Adrenal gland (tissue), 9 donors: ENCODE measurements at regions not wholly inside any gene's neighbourhood (a gene's known extent, or its start where the extent isn't known, plus 50 kb on each side); places are given as distances from the start of the nearest gene placed in this dataset.

Experiments
- DNase-seq, 7 donors: peaks; one replicate each; pipeline ENCODE4 v3.0.0-alpha.2; 2019 to 2020
- H3K27ac ChIP-seq, 5 donors: fragments of 200-600 bp; sonication (generic) in 4 of 5; 1 replicate in 3 of 5; 2 replicates in 2 of 5; pipeline versions ENCODE4 v1.5.1 to v1.8.0; 2016 to 2020; ENCODE audit warnings: mild to moderate bottlenecking in 1 of 5
- H3K27me3 ChIP-seq: fragments of 200-600 bp; 2 replicates; pipeline ENCODE4 v1.8.0; 2021
- H3K36me3 ChIP-seq, 2 donors: fragments of 200-600 bp; replicated peaks in 1 of 2; 1 replicate in 1 of 2; 2 replicates in 1 of 2; pipeline versions ENCODE4 v1.5.1 to v1.8.0; 2018 to 2022
- H3K4me1 ChIP-seq, 2 donors: fragments of 200-600 bp; replicated peaks in 1 of 2; 1 replicate in 1 of 2; 2 replicates in 1 of 2; pipeline versions ENCODE4 v1.5.1 to v1.8.0; 2018 to 2021
- H3K4me3 ChIP-seq, 4 donors: fragments of 200-600 bp; sonication (generic) in 3 of 4; one replicate each; pipeline ENCODE4 v1.5.1; 2016 to 2018
- H3K9me3 ChIP-seq, 3 donors: fragments of 200-600 bp; sonication (generic) in 1 of 3; replicated peaks in 1 of 3; 1 replicate in 2 of 3; 2 replicates in 1 of 3; pipeline versions ENCODE4 v1.5.1 to v1.8.0; 2016 to 2021
- POLR2A ChIP-seq, 2 donors: fragments of 450-650 bp; IDR thresholded peaks; one replicate each; pipeline ENCODE4 v1.6.1; 2017; ENCODE audit warnings: antibody characterized with exemption in 2 of 2, mild to moderate bottlenecking in 2 of 2, moderate library complexity in 1 of 2
- WGBS, 4 donors: extraction: QIAGEN DNeasy Blood & Tissue Kit in 2 of 4; methylation state at CpG; one replicate each; pipeline versions ENCODE4 v1.1.5 to v1.1.7; 2013 to 2017; 5-methylcytosine and 5-hydroxymethylcytosine counted together
- intact Hi-C, 2 donors: fragments of 100-400 bp; cut with DNase I; formaldehyde crosslinking; loops; one replicate each; pipeline versions ENCODE4 v1.14.1 to v1.15.0; 2022 to 2023
- TF ChIP-seq, protein P1 (sequence below), 6 experiments: fragments of 450-650 bp in 4 of 6; fragments of 200-600 bp in 2 of 6; sonication (generic) in 1 of 6; IDR thresholded peaks; 1 replicate in 5 of 6; 2 replicates in 1 of 6; pipeline versions ENCODE4 v1.5.1 to v1.8.0; 2016 to 2021; ENCODE audit warnings: antibody characterized with exemption in 6 of 6, mild to moderate bottlenecking in 2 of 6, moderate library complexity in 1 of 6
- donor health status: healthy with polysubstance abuse.
- donor health status: Bipolar disorder and iron deficiency.
- donor health status: DM: yes; HTN: yes; CAD: no.
- donor health status: DM: no; HTN: no; CAD: no.
- donor health status: DM: no; HTN: no; CAD: no.

DNA sequence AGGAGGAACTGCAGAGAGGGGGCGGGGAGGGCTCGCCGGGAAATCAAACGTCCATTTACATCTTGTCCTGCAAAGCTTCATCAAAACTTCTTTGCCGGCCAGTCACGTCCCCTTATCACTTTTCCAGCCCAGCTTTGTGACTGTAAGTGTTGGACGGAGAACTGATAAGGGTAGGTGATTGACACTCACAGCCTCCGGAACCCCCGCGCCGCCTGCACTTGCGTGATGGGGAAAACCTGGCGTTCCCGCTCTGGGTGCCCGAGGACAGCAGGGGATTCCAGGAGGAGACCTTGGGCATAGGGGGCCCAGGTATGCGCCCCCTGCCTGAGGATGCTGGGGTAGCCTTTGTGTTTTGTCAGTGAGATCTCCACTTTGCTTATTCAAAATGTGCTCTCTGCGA, 72.8 kb upstream of the ANKRD34C start:
- Histone ChIP-seq H3K4me3 (no peak overlapping the region), H3K4me1 (no peaks in the 10 kb centered on the region), H3K36me3 (no peaks in the 10 kb centered on the region), H3K27me3 (peaks cover 49% of the 10 kb centered on the region), H3K9me3 (no peaks in the 10 kb centered on the region), H3K27ac (no peak overlapping the region)
- 7 to 12% (median 10%) methylated on average over 10 to 17 of the region's 17 CpGs for whole genome bisulfite sequencing, 4 donors
- no peak for TF ChIP-seq POLR2A (IDR thresholded peaks at IDR 0.05)
- TF ChIP-seq, protein P1, sequence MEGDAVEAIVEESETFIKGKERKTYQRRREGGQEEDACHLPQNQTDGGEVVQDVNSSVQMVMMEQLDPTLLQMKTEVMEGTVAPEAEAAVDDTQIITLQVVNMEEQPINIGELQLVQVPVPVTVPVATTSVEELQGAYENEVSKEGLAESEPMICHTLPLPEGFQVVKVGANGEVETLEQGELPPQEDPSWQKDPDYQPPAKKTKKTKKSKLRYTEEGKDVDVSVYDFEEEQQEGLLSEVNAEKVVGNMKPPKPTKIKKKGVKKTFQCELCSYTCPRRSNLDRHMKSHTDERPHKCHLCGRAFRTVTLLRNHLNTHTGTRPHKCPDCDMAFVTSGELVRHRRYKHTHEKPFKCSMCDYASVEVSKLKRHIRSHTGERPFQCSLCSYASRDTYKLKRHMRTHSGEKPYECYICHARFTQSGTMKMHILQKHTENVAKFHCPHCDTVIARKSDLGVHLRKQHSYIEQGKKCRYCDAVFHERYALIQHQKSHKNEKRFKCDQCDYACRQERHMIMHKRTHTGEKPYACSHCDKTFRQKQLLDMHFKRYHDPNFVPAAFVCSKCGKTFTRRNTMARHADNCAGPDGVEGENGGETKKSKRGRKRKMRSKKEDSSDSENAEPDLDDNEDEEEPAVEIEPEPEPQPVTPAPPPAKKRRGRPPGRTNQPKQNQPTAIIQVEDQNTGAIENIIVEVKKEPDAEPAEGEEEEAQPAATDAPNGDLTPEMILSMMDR (IDR thresholded peaks at IDR 0.05) = no peak
- intact Hi-C loops = no loop called here
- no peak for DNase-seq

DNA sequence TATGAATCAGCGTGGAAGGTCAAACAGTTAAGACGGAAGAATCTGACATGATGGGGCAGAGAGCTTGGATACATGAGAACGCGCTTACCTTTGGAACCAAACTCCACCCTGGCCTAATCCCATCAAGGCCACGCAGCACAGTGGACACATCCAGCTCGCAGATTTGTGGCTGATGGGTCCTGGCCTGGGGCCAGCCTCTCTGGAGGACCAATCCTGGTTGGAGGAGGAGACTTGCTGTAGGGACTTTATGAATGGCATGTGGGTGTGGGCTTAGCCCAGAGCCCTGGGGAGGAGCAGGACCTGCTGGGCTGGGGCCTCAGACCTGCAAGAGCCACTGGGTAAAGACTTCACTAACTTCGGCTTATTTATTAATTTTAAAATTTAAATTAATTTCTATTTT, 73.4 kb upstream of the ANKRD34C start:
- H3K27me3 ChIP-seq = peaks cover 49% of the 10 kb centered on the region
- intact Hi-C loops = no loop called here

DNA sequence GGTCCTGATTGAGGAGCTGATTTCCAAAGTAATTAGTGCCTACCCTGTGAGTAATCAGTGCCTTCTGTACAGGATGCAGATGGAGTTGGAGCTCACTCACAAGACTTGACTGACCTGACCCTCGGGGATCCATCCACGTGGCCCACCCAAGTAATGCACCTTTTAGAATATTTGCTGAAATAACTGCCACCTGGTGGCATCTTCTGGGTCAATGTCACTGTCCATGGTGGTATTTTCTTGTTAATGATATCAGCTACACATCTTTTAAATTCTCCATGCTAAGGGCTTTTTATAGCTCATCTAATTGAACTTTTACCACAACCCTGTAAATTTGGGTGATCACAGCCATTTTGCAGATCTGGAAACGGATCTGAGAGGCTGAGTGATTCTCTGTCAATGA, 74.3 kb upstream of the ANKRD34C start:
- no peak for DNase-seq
- TF ChIP-seq, protein P1 (IDR thresholded peaks at IDR 0.05) = no peak
- TF ChIP-seq POLR2A (IDR thresholded peaks at IDR 0.05) = no peak
- Histone ChIP-seq H3K4me3 (no peak overlapping the region), H3K4me1 (no peaks in the 10 kb centered on the region), H3K27ac (no peak overlapping the region), H3K27me3 (peaks cover 49% of the 10 kb centered on the region), H3K9me3 (no peaks in the 10 kb centered on the region), H3K36me3 (no peaks in the 10 kb centered on the region)
- intact Hi-C loops = no loop called here
- 53 to 64% (median 61%) methylated on average over 3 of the region's 3 CpGs for WGBS, 4 donors

More for the DNA sequence above, 73.4 kb upstream of the ANKRD34C start:
- Histone ChIP-seq H3K4me1 (no peaks in the 10 kb centered on the region), H3K9me3 (no peaks in the 10 kb centered on the region), H3K27ac (no peak overlapping the region), H3K4me3 (no peak overlapping the region), H3K36me3 (no peaks in the 10 kb centered on the region)
- 47 to 59% (median 49%) methylated on average over 7 of the region's 7 CpGs for WGBS, 4 donors
- DNase-seq = peak in 3 of 7 donors; percentile 14 to 33 (median 26)
- TF ChIP-seq, protein P1 (IDR thresholded peaks at IDR 0.05) = no peak
- TF ChIP-seq POLR2A (IDR thresholded peaks at IDR 0.05) = no peak

DNA sequence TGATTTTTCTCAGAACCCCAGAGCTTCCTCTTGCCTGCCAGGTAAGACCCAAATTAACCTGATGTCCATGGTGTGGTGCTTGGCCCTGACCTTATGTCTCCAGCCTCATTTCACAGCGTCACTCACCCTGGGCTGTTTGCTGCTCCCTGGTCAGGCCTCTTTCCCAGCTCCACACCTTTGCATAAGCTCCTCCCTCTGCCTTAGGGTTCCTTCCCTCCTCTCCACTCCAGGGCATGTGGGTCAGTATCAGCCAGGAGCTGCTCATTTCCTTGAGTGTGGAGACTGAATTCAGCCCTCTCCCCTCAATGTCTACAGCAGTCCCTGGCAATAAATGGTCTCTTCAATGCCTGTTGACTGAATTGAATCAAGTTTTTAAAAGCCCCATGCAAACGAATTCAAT, 75.6 kb upstream of the ANKRD34C start:
- peaks cover 37% of the 10 kb centered on the region for H3K27me3 ChIP-seq
- intact Hi-C loops = no loop called here

More for the DNA sequence above, 75.6 kb upstream of the ANKRD34C start:
- DNase-seq = no peak
- H3K36me3 ChIP-seq = no peaks in the 10 kb centered on the region
- no peaks in the 10 kb centered on the region for H3K4me1 ChIP-seq
- no peak for TF ChIP-seq POLR2A (IDR thresholded peaks at IDR 0.05)
- TF ChIP-seq, protein P1 (IDR thresholded peaks at IDR 0.05) = no peak
- H3K27ac ChIP-seq = no peak overlapping the region
- H3K9me3 ChIP-seq = no peaks in the 10 kb centered on the region
- WGBS, 4 donors = 39 to 54% (median 49%) methylated on average over 2 of the region's 2 CpGs
- H3K4me3 ChIP-seq = no peak overlapping the region
